Parathyroid adenoma (tissue), 2 donors: ENCODE measurements at regions not wholly inside any gene's neighbourhood (a gene's known extent, or its start where the extent isn't known, plus 50 kb on each side); places are given as distances from the start of the nearest gene placed in this dataset.

ENCODE experiments used
- H2AFZ ChIP-seq: fragments of 300-600 bp; sonication (generic); one replicate; pipeline ENCODE4 v1.7.0; 2017; ENCODE audit warnings: antibody characterized with exemption, mild to moderate bottlenecking
- H3K27ac ChIP-seq: fragments of 300-600 bp; sonication (generic); one replicate; pipeline ENCODE4 v1.7.0; 2017
- H3K27me3 ChIP-seq: fragments of 300-600 bp; sonication (generic); one replicate; pipeline ENCODE4 v1.7.0; 2017; ENCODE audit warnings: low read length; ENCODE audit not compliant: control insufficient read depth, insufficient read depth
- H3K36me3 ChIP-seq: fragments of 300-600 bp; sonication (generic); one replicate; pipeline ENCODE4 v1.7.0; 2017; ENCODE audit warnings: low read length; ENCODE audit not compliant: control insufficient read depth, insufficient read depth
- H3K4me1 ChIP-seq: fragments of 300-600 bp; sonication (generic); one replicate; pipeline ENCODE4 v1.7.0; 2017; ENCODE audit warnings: control low read depth
- H3K4me2 ChIP-seq: fragments of 300-600 bp; sonication (generic); one replicate; pipeline ENCODE4 v1.7.0; 2017; ENCODE audit warnings: low read length
- H3K4me3 ChIP-seq: fragments of 300-600 bp; sonication (generic); one replicate; pipeline ENCODE4 v1.7.0; 2017; ENCODE audit warnings: low read depth, low read length
- H3K79me2 ChIP-seq: fragments of 300-600 bp; sonication (generic); one replicate; pipeline ENCODE4 v1.7.0; 2017; ENCODE audit warnings: control low read depth
- H3K9ac ChIP-seq: fragments of 300-600 bp; sonication (generic); one replicate; pipeline ENCODE4 v1.7.0; 2017; ENCODE audit warnings: mild to moderate bottlenecking
- H3K9me3 ChIP-seq: fragments of 300-600 bp; sonication (generic); one replicate; pipeline ENCODE4 v1.7.0; 2017; ENCODE audit warnings: low read length; ENCODE audit not compliant: control insufficient read depth
- TF ChIP-seq, protein P1 (sequence below): fragments of 300-600 bp; sonication (generic); IDR thresholded peaks from one replicate; pipeline ENCODE4 v1.7.0; 2017; ENCODE audit warnings: antibody characterized with exemption, mild to moderate bottlenecking
- donor health status: primary hyperparathyroidism.

DNA sequence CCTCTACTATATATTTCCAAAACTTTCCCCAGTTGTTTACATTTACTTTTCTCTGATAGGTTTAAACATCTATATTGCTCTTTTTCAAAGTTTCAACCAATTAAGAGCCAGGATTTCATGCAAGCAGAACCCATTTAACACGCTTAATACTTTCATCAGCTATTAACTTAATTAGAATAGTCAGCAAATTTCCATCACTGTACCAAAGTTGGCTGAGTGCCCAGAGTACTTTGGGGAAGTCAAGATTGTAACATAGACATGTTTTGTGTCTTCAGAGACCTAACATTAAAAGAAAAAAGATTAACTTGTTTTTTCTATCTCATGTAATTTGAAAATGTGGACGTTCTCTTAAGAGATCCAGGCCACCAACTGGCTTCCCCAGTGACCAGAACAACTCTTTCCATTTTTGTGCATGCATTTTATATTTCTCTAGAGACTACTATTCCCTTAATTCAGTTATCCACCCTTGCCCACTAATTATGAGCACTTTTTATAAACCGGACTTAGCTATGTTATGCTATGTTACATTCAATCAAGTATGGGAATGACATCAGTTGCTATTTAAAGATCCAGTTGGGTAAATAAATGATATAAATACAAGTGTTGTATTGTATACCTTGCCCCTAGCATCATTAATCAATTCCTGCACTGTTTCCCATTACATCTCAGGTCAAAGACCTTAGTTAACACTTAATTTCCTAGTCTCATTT lies 478.1 kb upstream of the NMUR2 start:
- no peaks in the 10 kb centered on the region for H3K79me2 ChIP-seq
- H3K4me2 ChIP-seq, result no peak overlapping the region
- H3K27me3 ChIP-seq, result no peaks in the 10 kb centered on the region
- no peaks in the 10 kb centered on the region for H3K4me1 ChIP-seq
- no peak overlapping the region for H3K4me3 ChIP-seq
- H3K9ac ChIP-seq, result no peak overlapping the region
- no peak overlapping the region for H3K27ac ChIP-seq
- no peaks in the 10 kb centered on the region for H3K36me3 ChIP-seq
- no peak overlapping the region for H2AFZ ChIP-seq
- TF ChIP-seq, protein P1, sequence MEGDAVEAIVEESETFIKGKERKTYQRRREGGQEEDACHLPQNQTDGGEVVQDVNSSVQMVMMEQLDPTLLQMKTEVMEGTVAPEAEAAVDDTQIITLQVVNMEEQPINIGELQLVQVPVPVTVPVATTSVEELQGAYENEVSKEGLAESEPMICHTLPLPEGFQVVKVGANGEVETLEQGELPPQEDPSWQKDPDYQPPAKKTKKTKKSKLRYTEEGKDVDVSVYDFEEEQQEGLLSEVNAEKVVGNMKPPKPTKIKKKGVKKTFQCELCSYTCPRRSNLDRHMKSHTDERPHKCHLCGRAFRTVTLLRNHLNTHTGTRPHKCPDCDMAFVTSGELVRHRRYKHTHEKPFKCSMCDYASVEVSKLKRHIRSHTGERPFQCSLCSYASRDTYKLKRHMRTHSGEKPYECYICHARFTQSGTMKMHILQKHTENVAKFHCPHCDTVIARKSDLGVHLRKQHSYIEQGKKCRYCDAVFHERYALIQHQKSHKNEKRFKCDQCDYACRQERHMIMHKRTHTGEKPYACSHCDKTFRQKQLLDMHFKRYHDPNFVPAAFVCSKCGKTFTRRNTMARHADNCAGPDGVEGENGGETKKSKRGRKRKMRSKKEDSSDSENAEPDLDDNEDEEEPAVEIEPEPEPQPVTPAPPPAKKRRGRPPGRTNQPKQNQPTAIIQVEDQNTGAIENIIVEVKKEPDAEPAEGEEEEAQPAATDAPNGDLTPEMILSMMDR, result no peak
- no peaks in the 10 kb centered on the region for H3K9me3 ChIP-seq

- TF ChIP-seq, protein P1, result no peak
- H3K9me3 ChIP-seq, result no peaks in the 10 kb centered on the region
- no peak overlapping the region for H2AFZ ChIP-seq
- no peaks in the 10 kb centered on the region for H3K27me3 ChIP-seq
- no peak overlapping the region for H3K9ac ChIP-seq
- no peaks in the 10 kb centered on the region for H3K79me2 ChIP-seq
- H3K4me3 ChIP-seq, result no peak overlapping the region
- H3K4me2 ChIP-seq, result no peak overlapping the region
- no peaks in the 10 kb centered on the region for H3K36me3 ChIP-seq
- H3K4me1 ChIP-seq, result no peaks in the 10 kb centered on the region
- H3K27ac ChIP-seq, result no peak overlapping the region
These were observed 478.9 kb upstream of the NMUR2 start for GRCh38 chr5:152884006-152884405.

DNA sequence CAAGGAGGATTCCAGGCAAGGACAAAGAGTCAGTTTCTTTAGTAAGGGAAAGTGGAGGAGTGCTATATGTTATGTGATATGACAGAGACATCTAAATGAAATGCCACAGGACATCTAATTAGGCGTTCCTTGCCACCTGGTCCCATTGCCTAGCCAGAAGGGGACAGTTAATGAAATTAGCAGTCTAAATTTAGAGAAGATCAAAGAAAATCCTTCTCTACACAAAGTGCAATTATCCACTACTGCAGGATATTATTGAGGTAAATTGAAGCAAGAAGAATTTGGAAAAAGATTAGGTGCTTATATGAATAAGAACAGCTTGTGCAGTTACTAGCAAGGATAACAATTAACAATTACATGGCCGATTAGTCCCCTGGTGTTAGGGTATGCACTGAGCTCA lies 495.3 kb upstream of the NMUR2 start:
- Histone ChIP-seq H3K79me2 (no peaks in the 10 kb centered on the region), H3K27me3 (no peaks in the 10 kb centered on the region), H3K27ac (no peak overlapping the region), H3K9ac (no peak overlapping the region), H3K4me2 (no peak overlapping the region), H2AFZ (no peak overlapping the region), H3K4me3 (no peak overlapping the region), H3K4me1 (no peaks in the 10 kb centered on the region), H3K36me3 (no peaks in the 10 kb centered on the region), H3K9me3 (no peaks in the 10 kb centered on the region)
- TF ChIP-seq, protein P1, result no peak

- H3K27ac ChIP-seq, result no peak overlapping the region
- H3K4me1 ChIP-seq, result no peaks in the 10 kb centered on the region
- TF ChIP-seq, protein P1, result no peak
- no peaks in the 10 kb centered on the region for H3K27me3 ChIP-seq
- H3K4me2 ChIP-seq, result no peak overlapping the region
- no peak overlapping the region for H2AFZ ChIP-seq
- no peak overlapping the region for H3K9ac ChIP-seq
- no peaks in the 10 kb centered on the region for H3K79me2 ChIP-seq
- no peaks in the 10 kb centered on the region for H3K36me3 ChIP-seq
- no peaks in the 10 kb centered on the region for H3K9me3 ChIP-seq
- no peak overlapping the region for H3K4me3 ChIP-seq
These were observed 496.7 kb upstream of the NMUR2 start for GRCh38 chr5:152901754-152902153.

DNA sequence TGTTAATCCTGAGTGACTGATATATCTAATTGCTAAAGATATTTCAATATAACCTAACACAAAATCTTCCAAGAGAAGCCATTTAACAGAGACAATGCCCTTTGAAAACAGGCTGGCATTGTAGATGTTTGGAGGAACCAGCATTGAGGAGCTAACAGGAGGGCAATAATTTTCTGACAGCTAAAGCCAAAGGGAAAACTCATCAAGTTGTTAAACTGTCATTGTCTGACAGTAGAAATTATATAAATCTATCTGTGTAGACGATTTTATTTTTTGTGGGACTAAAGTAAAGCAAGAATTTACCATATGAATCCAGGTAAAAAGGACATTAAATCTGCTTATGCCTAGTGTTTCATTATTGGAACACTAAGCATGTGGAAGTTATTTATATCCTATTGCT lies 500.2 kb upstream of the NMUR2 start:
- H3K36me3 ChIP-seq, result no peaks in the 10 kb centered on the region
- H3K4me2 ChIP-seq, result no peak overlapping the region
- TF ChIP-seq, protein P1, result no peak
- H3K27me3 ChIP-seq, result no peaks in the 10 kb centered on the region
- H3K9ac ChIP-seq, result no peak overlapping the region
- no peaks in the 10 kb centered on the region for H3K9me3 ChIP-seq
- H3K27ac ChIP-seq, result no peak overlapping the region
- no peaks in the 10 kb centered on the region for H3K4me1 ChIP-seq
- H3K79me2 ChIP-seq, result no peaks in the 10 kb centered on the region
- no peak overlapping the region for H3K4me3 ChIP-seq
- H2AFZ ChIP-seq, result no peak overlapping the region
